Adrenal gland (tissue), 9 donors: ENCODE measurements at regions not wholly inside any gene's neighbourhood (a gene's known extent, or its start where the extent isn't known, plus 50 kb on each side); places are given as distances from the start of the nearest gene placed in this dataset.

Source experiments
- DNase-seq, 7 donors: peaks; one replicate each; pipeline ENCODE4 v3.0.0-alpha.2; 2019 to 2020
- H3K27ac ChIP-seq, 5 donors: fragments of 200-600 bp; sonication (generic) in 4 of 5; 1 replicate in 3 of 5; 2 replicates in 2 of 5; pipeline versions ENCODE4 v1.5.1 to v1.8.0; 2016 to 2020; ENCODE audit warnings: mild to moderate bottlenecking in 1 of 5
- H3K27me3 ChIP-seq: fragments of 200-600 bp; 2 replicates; pipeline ENCODE4 v1.8.0; 2021
- H3K36me3 ChIP-seq, 2 donors: fragments of 200-600 bp; replicated peaks in 1 of 2; 1 replicate in 1 of 2; 2 replicates in 1 of 2; pipeline versions ENCODE4 v1.5.1 to v1.8.0; 2018 to 2022
- H3K4me1 ChIP-seq, 2 donors: fragments of 200-600 bp; replicated peaks in 1 of 2; 1 replicate in 1 of 2; 2 replicates in 1 of 2; pipeline versions ENCODE4 v1.5.1 to v1.8.0; 2018 to 2021
- H3K4me3 ChIP-seq, 4 donors: fragments of 200-600 bp; sonication (generic) in 3 of 4; one replicate each; pipeline ENCODE4 v1.5.1; 2016 to 2018
- H3K9me3 ChIP-seq, 3 donors: fragments of 200-600 bp; sonication (generic) in 1 of 3; replicated peaks in 1 of 3; 1 replicate in 2 of 3; 2 replicates in 1 of 3; pipeline versions ENCODE4 v1.5.1 to v1.8.0; 2016 to 2021
- CTCF ChIP-seq, 6 experiments: fragments of 450-650 bp in 4 of 6; fragments of 200-600 bp in 2 of 6; sonication (generic) in 1 of 6; IDR thresholded peaks; 1 replicate in 5 of 6; 2 replicates in 1 of 6; pipeline versions ENCODE4 v1.5.1 to v1.8.0; 2016 to 2021; ENCODE audit warnings: antibody characterized with exemption in 6 of 6, mild to moderate bottlenecking in 2 of 6, moderate library complexity in 1 of 6
- POLR2A ChIP-seq, 2 donors: fragments of 450-650 bp; IDR thresholded peaks; one replicate each; pipeline ENCODE4 v1.6.1; 2017; ENCODE audit warnings: antibody characterized with exemption in 2 of 2, mild to moderate bottlenecking in 2 of 2, moderate library complexity in 1 of 2
- WGBS, 4 donors: extraction: QIAGEN DNeasy Blood & Tissue Kit in 2 of 4; methylation state at CpG; one replicate each; pipeline versions ENCODE4 v1.1.5 to v1.1.7; 2013 to 2017; 5-methylcytosine and 5-hydroxymethylcytosine counted together
- intact Hi-C, 2 donors: fragments of 100-400 bp; cut with DNase I; formaldehyde crosslinking; loops; one replicate each; pipeline versions ENCODE4 v1.14.1 to v1.15.0; 2022 to 2023
- donor health status: healthy with polysubstance abuse.
- donor health status: Bipolar disorder and iron deficiency.
- donor health status: DM: yes; HTN: yes; CAD: no.
- donor health status: DM: no; HTN: no; CAD: no.
- donor health status: DM: no; HTN: no; CAD: no.

GRCh38 chr21:14757533-14758327 lies 211.6 kb upstream of the SAMSN1 start:
- Histone ChIP-seq H3K27me3 (no peaks in the 10 kb centered on the region), H3K4me1 (no peaks in the 10 kb centered on the region), H3K27ac (no peak overlapping the region), H3K4me3 (no peak overlapping the region), H3K36me3 (no peaks in the 10 kb centered on the region), H3K9me3 (no peaks in the 10 kb centered on the region)
- no peak for DNase-seq
- intact Hi-C loops, result no loop called here
- WGBS, 4 donors, result 88 to 94% (median 90%) methylated on average over 7 of the region's 7 CpGs
- no peak for TF ChIP-seq CTCF (IDR thresholded peaks at IDR 0.05)
- TF ChIP-seq POLR2A (IDR thresholded peaks at IDR 0.05), result no peak

- Histone ChIP-seq H3K27ac (no peak overlapping the region), H3K4me1 (no peaks in the 10 kb centered on the region), H3K27me3 (no peaks in the 10 kb centered on the region), H3K36me3 (no peaks in the 10 kb centered on the region), H3K4me3 (no peak overlapping the region), H3K9me3 (no peaks in the 10 kb centered on the region)
- WGBS, 4 donors, result 83 to 94% (median 88%) methylated on average over 1 of the region's 1 CpG
- TF ChIP-seq CTCF (IDR thresholded peaks at IDR 0.05) (no peak), POLR2A (IDR thresholded peaks at IDR 0.05) (no peak)
- no peak for DNase-seq
- intact Hi-C loops, result no loop called here
Observed at GRCh38 chr21:14755086-14755485, 209.0 kb upstream of the SAMSN1 start.

- H3K4me1 ChIP-seq, result no peaks in the 10 kb centered on the region
- DNase-seq, result no peak
- H3K9me3 ChIP-seq, result no peaks in the 10 kb centered on the region
- H3K27ac ChIP-seq, result no peak overlapping the region
- 75 to 90% (median 83%) methylated on average over 2 of the region's 2 CpGs for WGBS, 4 donors
- TF ChIP-seq CTCF (IDR thresholded peaks at IDR 0.05) (no peak), POLR2A (IDR thresholded peaks at IDR 0.05) (no peak)
- no peaks in the 10 kb centered on the region for H3K36me3 ChIP-seq
- intact Hi-C loops, result no loop called here
- H3K4me3 ChIP-seq, result no peak overlapping the region
- no peaks in the 10 kb centered on the region for H3K27me3 ChIP-seq
Observed at GRCh38 chr21:14754682-14755081, 208.6 kb upstream of the SAMSN1 start.

GRCh38 chr21:14754259-14754604 lies 208.1 kb upstream of the SAMSN1 start:
- Histone ChIP-seq H3K4me1 (no peaks in the 10 kb centered on the region), H3K4me3 (no peak overlapping the region), H3K27me3 (no peaks in the 10 kb centered on the region), H3K27ac (no peak overlapping the region), H3K9me3 (no peaks in the 10 kb centered on the region), H3K36me3 (no peaks in the 10 kb centered on the region)
- 61 to 73% (median 62%) methylated on average over 1 of the region's 1 CpG for WGBS, 4 donors
- no peak for DNase-seq
- intact Hi-C loops, result no loop called here
- no peak for TF ChIP-seq CTCF (IDR thresholded peaks at IDR 0.05)
- TF ChIP-seq POLR2A (IDR thresholded peaks at IDR 0.05), result no peak
